H1 (cell line): ENCODE measurements at regions not wholly inside any gene's neighbourhood (a gene's known extent, or its start where the extent isn't known, plus 50 kb on each side); places are given as distances from the start of the nearest gene placed in this dataset.

Experiments used
- CTCF ChIA-PET: fragments of 300-600 bp; sonication (Branson Sonifier 250); formaldehyde crosslinking; loops from one replicate; lab custom pipeline; 2021; ENCODE audit not compliant: partially characterized antibody; lab: Charles Lee
- POLR2A ChIA-PET: fragments of 300-600 bp; sonication (Branson Sonifier 250); formaldehyde crosslinking; loops from one replicate; lab custom pipeline; 2021; ENCODE audit warnings: inconsistent platforms; ENCODE audit not compliant: partially characterized antibody; lab: Charles Lee
- DNase-seq, 2 experiments: peaks; one replicate each; pipeline versions ENCODE4 v3.0.0 to v3.0.0-alpha.2; 2010 to 2022; ENCODE audit warnings: low spot score in 2 of 2, low read depth in 1 of 2, mixed read lengths in 1 of 2
- FAIRE-seq: peaks from 2 replicates; lab custom pipeline; 2011; peaks lifted over from hg19 to GRCh38; lab: Jason Lieb, UNC
- H2AFZ ChIP-seq: 2 replicates; pipeline ENCODE4 v1.8.1; 2012; ENCODE audit warnings: low read length, inconsistent platforms
- H2AK5ac ChIP-seq: 2 replicates; pipeline ENCODE4 v1.6.1; 2013; ENCODE audit warnings: low read depth, low read length
- H2BK120ac ChIP-seq: replicated peaks from 2 replicates; pipeline ENCODE3; 2013; ENCODE audit warnings: low read depth, low read length, inconsistent platforms
- H2BK12ac ChIP-seq: 2 replicates; pipeline ENCODE4 v1.6.1; 2013; ENCODE audit warnings: low read depth, low read length
- H2BK15ac ChIP-seq: 2 replicates; pipeline ENCODE4 v1.6.1; 2013; ENCODE audit warnings: low read length
- H2BK20ac ChIP-seq: 2 replicates; pipeline ENCODE4 v1.6.1; 2013; ENCODE audit warnings: low read length
- H2BK5ac ChIP-seq: 2 replicates; pipeline ENCODE4 v1.6.1; 2013; ENCODE audit warnings: low read depth, low read length
- H3K14ac ChIP-seq: 2 replicates; pipeline ENCODE4 v1.6.1; 2013; ENCODE audit warnings: inconsistent platforms; ENCODE audit not compliant: insufficient read length
- H3K18ac ChIP-seq: 2 replicates; pipeline ENCODE4 v1.6.1; 2013; ENCODE audit warnings: low read length; ENCODE audit errors: extremely low read depth
- H3K23ac ChIP-seq: 2 replicates; pipeline ENCODE4 v1.6.1; 2013; ENCODE audit warnings: inconsistent platforms; ENCODE audit not compliant: insufficient read length
- H3K23me2 ChIP-seq: 2 replicates; pipeline ENCODE4 v1.6.1; 2013; ENCODE audit warnings: low read depth, low read length
- H3K27ac ChIP-seq: 2 replicates; pipeline ENCODE4 v1.6.1; 2011; ENCODE audit warnings: low read depth, low read length, inconsistent platforms
- H3K27me3 ChIP-seq, 4 experiments: replicated peaks in 1 of 4; 1 replicate in 1 of 4; 2 replicates in 3 of 4; pipeline versions ENCODE4 v1.6.1 to v1.8.1; 2011 to 2013; ENCODE audit warnings: low read length in 3 of 4, mild to moderate bottlenecking in 3 of 4, inconsistent platforms in 2 of 4, mixed read lengths in 2 of 4, moderate library complexity in 1 of 4; ENCODE audit not compliant: control insufficient read depth in 3 of 4, insufficient read depth in 3 of 4; ENCODE audit errors: extremely low read depth in 1 of 4
- H3K36me3 ChIP-seq, 4 experiments: 2 replicates each; pipeline versions ENCODE4 v1.6.1 to v1.8.1; 2011 to 2013; ENCODE audit warnings: mild to moderate bottlenecking in 4 of 4, low read length in 3 of 4, moderate library complexity in 2 of 4, control low read depth in 1 of 4, inconsistent platforms in 1 of 4; ENCODE audit not compliant: insufficient read depth in 4 of 4, control insufficient read depth in 2 of 4
- H3K4ac ChIP-seq: replicated peaks from 2 replicates; pipeline ENCODE3; 2013; ENCODE audit warnings: low read length, low read depth, mixed read lengths, inconsistent platforms; ENCODE audit not compliant: insufficient read length
- H3K4me1 ChIP-seq, 4 experiments: replicated peaks in 1 of 4; 1 replicate in 1 of 4; 2 replicates in 3 of 4; pipeline versions ENCODE4 v1.6.1 to v1.8.1; 2011 to 2013; ENCODE audit warnings: low read length in 3 of 4, inconsistent platforms in 2 of 4, mixed read lengths in 1 of 4; ENCODE audit not compliant: insufficient read depth in 4 of 4, control insufficient read depth in 3 of 4
- H3K4me2 ChIP-seq, 2 experiments: 2 replicates each; pipeline versions ENCODE4 v1.6.1 to v1.8.1; 2011 to 2013; ENCODE audit warnings: low read depth in 2 of 2, low read length in 2 of 2, control low read depth in 1 of 2, inconsistent platforms in 1 of 2, mild to moderate bottlenecking in 1 of 2; ENCODE audit not compliant: insufficient read depth in 1 of 2
- H3K4me3 ChIP-seq, 4 experiments: fragments of 200-600, 300-600 bp in 1 of 4; sonication (generic), shearing (Covaris generic), sonication (Bioruptor Twin) in 1 of 4; 2 replicates each; pipeline versions ENCODE4 v1.5.1 to v1.8.1; 2011 to 2016; ENCODE audit warnings: low read length in 4 of 4, low read depth in 3 of 4, control low read depth in 2 of 4, inconsistent platforms in 2 of 4, mild to moderate bottlenecking in 2 of 4, mixed read lengths in 1 of 4, moderate library complexity in 1 of 4; ENCODE audit not compliant: insufficient read depth in 2 of 4; ENCODE audit errors: extremely low read depth in 1 of 4
- H3K56ac ChIP-seq: replicated peaks from 2 replicates; pipeline ENCODE3; 2013; ENCODE audit warnings: low read depth, mild to moderate bottlenecking, mixed read lengths, low read length, inconsistent platforms; ENCODE audit not compliant: insufficient read length
- H3K79me1 ChIP-seq: 2 replicates; pipeline ENCODE4 v1.6.1; 2013; ENCODE audit warnings: low read depth, low read length, control low read depth
- H3K79me2 ChIP-seq, 2 experiments: 2 replicates each; pipeline versions ENCODE4 v1.6.1 to v1.8.1; 2012 to 2013; ENCODE audit warnings: low read length in 2 of 2, mild to moderate bottlenecking in 2 of 2, inconsistent platforms in 1 of 2; ENCODE audit not compliant: insufficient read depth in 2 of 2, control insufficient read depth in 1 of 2
- H3K9ac ChIP-seq, 4 experiments: replicated peaks in 1 of 4; 1 replicate in 1 of 4; 2 replicates in 3 of 4; pipeline versions ENCODE4 v1.6.1 to v1.8.1; 2011 to 2013; ENCODE audit warnings: low read depth in 3 of 4, low read length in 3 of 4, control low read depth in 2 of 4, mild to moderate bottlenecking in 2 of 4, moderate library complexity in 2 of 4, inconsistent platforms in 1 of 4; ENCODE audit errors: extremely low read depth in 1 of 4
- H3K9me3 ChIP-seq, 2 experiments: 2 replicates each; pipeline versions ENCODE4 v1.6.1 to v1.8.1; 2012 to 2013; ENCODE audit warnings: mild to moderate bottlenecking in 2 of 2, moderate library complexity in 2 of 2, control low read depth in 1 of 2, inconsistent platforms in 1 of 2, low read depth in 1 of 2, low read length in 1 of 2, mixed read lengths in 1 of 2; ENCODE audit not compliant: insufficient read depth in 2 of 2
- H4K20me1 ChIP-seq, 2 experiments: replicated peaks in 1 of 2; 2 replicates each; pipeline versions ENCODE3 to v1.8.1; 2011 to 2013; ENCODE audit warnings: inconsistent platforms in 2 of 2, low read length in 2 of 2, mild to moderate bottlenecking in 1 of 2; ENCODE audit not compliant: insufficient read depth in 2 of 2, control insufficient read depth in 1 of 2
- H4K5ac ChIP-seq: 2 replicates; pipeline ENCODE4 v1.6.1; 2013; ENCODE audit warnings: low read length, low read depth, mixed read lengths, inconsistent platforms; ENCODE audit not compliant: insufficient read length
- H4K8ac ChIP-seq: 2 replicates; pipeline ENCODE4 v1.8.0; 2013; ENCODE audit warnings: mild to moderate bottlenecking, moderate library complexity, low read length, inconsistent platforms; ENCODE audit not compliant: insufficient read depth; ENCODE audit errors: extremely low read depth
- H4K91ac ChIP-seq: replicated peaks from 2 replicates; pipeline ENCODE3; 2013; ENCODE audit warnings: low read length, mixed read lengths, inconsistent platforms; ENCODE audit not compliant: insufficient read length
- BACH1 ChIP-seq: IDR thresholded peaks from 2 replicates; pipeline ENCODE4 v1.6.1; 2012; ENCODE audit warnings: low read length, improper control_type of control experiment
- BRCA1 ChIP-seq: IDR thresholded peaks from 2 replicates; pipeline ENCODE4 v1.6.1; 2012; ENCODE audit warnings: low read depth, low read length, improper control_type of control experiment
- CEBPB ChIP-seq: IDR thresholded peaks from 2 replicates; pipeline ENCODE4 v1.6.1; 2012; ENCODE audit warnings: low read depth, low read length
- E2F6 ChIP-seq: IDR thresholded peaks from 2 replicates; pipeline ENCODE4 v1.6.1; 2012; ENCODE audit warnings: inconsistent platforms
- EGR1 ChIP-seq: IDR thresholded peaks from 2 replicates; pipeline ENCODE4 v1.6.1; 2011; ENCODE audit warnings: low read depth, low read length, borderline replicate concordance
- FOSL1 ChIP-seq: IDR thresholded peaks from 2 replicates; pipeline ENCODE4 v1.6.1; 2011; ENCODE audit warnings: mild to moderate bottlenecking, low read depth, low read length, moderate library complexity; ENCODE audit not compliant: insufficient read depth
- KDM1A ChIP-seq: fragments of 200-600, 300-600 bp; sonication (generic); IDR thresholded peaks from 2 replicates; pipeline ENCODE4 v1.7.1; 2016; ENCODE audit warnings: mild to moderate bottlenecking, low read length, borderline replicate concordance
- KDM5A ChIP-seq: fragments of 200-600 bp; IDR thresholded peaks from 2 replicates; pipeline ENCODE4 v1.7.1; 2012; ENCODE audit warnings: mild to moderate bottlenecking, low read length, inconsistent platforms, mixed read lengths
- MAX ChIP-seq: IDR thresholded peaks from 2 replicates; pipeline ENCODE4 v1.6.1; 2012; ENCODE audit warnings: inconsistent platforms
- RNF2 ChIP-seq: fragments of 200-900, 300-1000 bp; sonication (generic); IDR thresholded peaks from 2 replicates; pipeline ENCODE4 v1.7.1; 2016; ENCODE audit warnings: borderline replicate concordance, low read depth, mild to moderate bottlenecking, antibody characterized with exemption, low read length; ENCODE audit not compliant: poor library complexity, severe bottlenecking; ENCODE audit errors: missing control alignments
- SIRT6 ChIP-seq: IDR thresholded peaks from one replicate; pipeline ENCODE4 v1.7.1; 2012; ENCODE audit warnings: low read length, inconsistent platforms
- YY1 ChIP-seq: IDR thresholded peaks from 2 replicates; pipeline ENCODE4 v1.6.1; 2011; ENCODE audit warnings: low read depth, mild to moderate bottlenecking, low read length
- ZNF274 ChIP-seq: IDR thresholded peaks from 2 replicates; pipeline ENCODE4 v1.7.0; 2012; ENCODE audit warnings: low read length, borderline replicate concordance; ENCODE audit errors: extremely low read depth
- WGBS, 2 experiments: shearing (Covaris generic) in 1 of 2; methylation state at CpG; one replicate each; pipeline versions ENCODE4 v1.1.6 to v1.1.7; 2013 to 2015; ENCODE audit warnings: low lambda C conversion rate in 2 of 2, mixed read lengths in 2 of 2, inconsistent platforms in 1 of 2, low coverage in 1 of 2, missing lambda C conversion rate in 1 of 2; ENCODE audit not compliant: insufficient replicate concordance in 2 of 2, insufficient coverage in 1 of 2, insufficient read length in 1 of 2; ENCODE audit errors: extremely low coverage in 1 of 2, missing lambda C conversion rate in 1 of 2; 5-methylcytosine and 5-hydroxymethylcytosine counted together

GRCh38 chr6:139778688-139779087 is 404.2 kb upstream of the CITED2 start:
- Histone ChIP-seq H4K91ac (no peak overlapping the region), H3K56ac (no peak overlapping the region), H4K8ac (no peak overlapping the region), H2BK15ac (no peak overlapping the region), H3K9me3 (peaks cover 0 to under 1% of the 10 kb centered on the region in 2 experiments; a peak in 1 of 4 replicates), H3K4me1 (peaks cover 0 to 17% (median 3%) of the 10 kb centered on the region in 4 experiments; a peak in 3 of 7 replicates), H3K4me2 (no peak overlapping the region), H2BK5ac (no peak overlapping the region), H3K79me1 (no peaks in the 10 kb centered on the region), H2AK5ac (no peak overlapping the region), H3K9ac (no peak overlapping the region), H2BK12ac (no peak overlapping the region), H3K23me2 (no peaks in the 10 kb centered on the region), H3K4ac (no peak overlapping the region), H3K18ac (no peak overlapping the region), H3K14ac (no peak overlapping the region), H2BK120ac (no peak overlapping the region), H3K23ac (no peak overlapping the region), H3K4me3 (no peak overlapping the region), H2BK20ac (no peak overlapping the region), H3K36me3 (no peaks in the 10 kb centered on the region), H3K79me2 (no peaks in the 10 kb centered on the region), H2AFZ (no peak overlapping the region), H3K27me3 (no peaks in the 10 kb centered on the region), H4K20me1 (no peaks in the 10 kb centered on the region), H4K5ac (no peak overlapping the region), H3K27ac (no peak overlapping the region)
- DNase-seq, result no peak
- ChIA-PET POLR2A (interaction anchor here (1.4 kb wide), 1 partner anchor 404 kb away, joined by 5 read pairs; the partner anchor contains the start of gene CITED2), CTCF (interaction anchor here (0.7 kb wide), 1 partner anchor 10 kb away, joined by 3 read pairs; no protein-coding TSS in a partner anchor)
- WGBS, 2 experiments, result 86% methylated on average over 5 of the region's 5 CpGs; no CpG with 5 or more reads in 1 of the 2 experiments
- no peak for TF ChIP-seq KDM1A
- TF ChIP-seq E2F6, result no peak
- TF ChIP-seq BACH1, result no peak
- no peak for TF ChIP-seq YY1
- no peak for TF ChIP-seq FOSL1
- TF ChIP-seq BRCA1, result no peak
- TF ChIP-seq EGR1, result no peak
- TF ChIP-seq RNF2, result no peak
- no peak for TF ChIP-seq SIRT6
- no peak for TF ChIP-seq CEBPB
- TF ChIP-seq MAX, result no peak
- TF ChIP-seq KDM5A, result no peak
- no peak for TF ChIP-seq ZNF274
- FAIRE-seq, result no peak
